ENCODE measurements at regions not wholly inside any gene's neighbourhood (a gene's known extent, or its start where the extent isn't known, plus 50 kb on each side); places are given as distances from the start of the nearest gene placed in this dataset.

DNA sequence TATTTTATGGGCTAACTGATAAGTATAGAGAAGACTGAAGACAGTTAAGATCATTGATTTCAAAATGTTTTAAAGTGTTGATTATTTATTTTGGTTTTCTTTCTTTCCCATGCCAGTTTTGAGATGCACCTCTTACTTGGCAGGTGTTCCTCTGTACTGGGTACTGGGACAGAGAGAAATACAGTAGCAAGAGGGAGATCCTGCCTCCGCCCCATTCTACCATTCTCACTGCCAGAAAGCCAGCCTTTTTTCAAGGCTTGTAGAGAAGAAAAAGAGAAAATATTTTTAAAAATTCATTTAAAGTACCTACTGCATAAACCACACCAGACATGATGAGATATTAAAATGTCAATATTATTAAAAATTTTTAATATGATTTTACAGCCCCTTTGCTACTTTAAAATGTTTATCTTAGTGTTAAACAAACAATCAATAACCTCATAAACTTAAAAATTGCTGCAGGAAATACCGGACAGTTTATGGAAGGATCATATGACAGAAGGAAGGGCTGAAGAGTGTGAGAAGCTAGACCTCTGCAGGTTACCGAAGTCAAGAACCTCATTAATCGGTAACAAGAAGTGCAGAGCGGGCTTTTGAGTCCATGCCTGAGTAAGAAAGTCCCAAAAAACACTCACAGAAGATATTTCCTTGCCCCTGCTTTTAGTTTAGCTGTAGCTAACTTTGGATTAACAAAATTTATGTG is 117.8 kb upstream of the ESR1 start:
- no peak overlapping the region for H3K27ac ChIP-seq (replicated peaks)
- H3K27me3 ChIP-seq (ENCODE audit: insufficient read depth, poor library complexity, severe bottlenecking): peaks cover 3% of the 10 kb centered on the region
- no peak overlapping the region for H3K4me3 ChIP-seq (replicated peaks; ENCODE audit: insufficient read depth, low read length)
- DNase-seq (ENCODE audit: low read depth in 1 of 2, low spot score in 1 of 2): no peak
- TF ChIP-seq, protein P1, sequence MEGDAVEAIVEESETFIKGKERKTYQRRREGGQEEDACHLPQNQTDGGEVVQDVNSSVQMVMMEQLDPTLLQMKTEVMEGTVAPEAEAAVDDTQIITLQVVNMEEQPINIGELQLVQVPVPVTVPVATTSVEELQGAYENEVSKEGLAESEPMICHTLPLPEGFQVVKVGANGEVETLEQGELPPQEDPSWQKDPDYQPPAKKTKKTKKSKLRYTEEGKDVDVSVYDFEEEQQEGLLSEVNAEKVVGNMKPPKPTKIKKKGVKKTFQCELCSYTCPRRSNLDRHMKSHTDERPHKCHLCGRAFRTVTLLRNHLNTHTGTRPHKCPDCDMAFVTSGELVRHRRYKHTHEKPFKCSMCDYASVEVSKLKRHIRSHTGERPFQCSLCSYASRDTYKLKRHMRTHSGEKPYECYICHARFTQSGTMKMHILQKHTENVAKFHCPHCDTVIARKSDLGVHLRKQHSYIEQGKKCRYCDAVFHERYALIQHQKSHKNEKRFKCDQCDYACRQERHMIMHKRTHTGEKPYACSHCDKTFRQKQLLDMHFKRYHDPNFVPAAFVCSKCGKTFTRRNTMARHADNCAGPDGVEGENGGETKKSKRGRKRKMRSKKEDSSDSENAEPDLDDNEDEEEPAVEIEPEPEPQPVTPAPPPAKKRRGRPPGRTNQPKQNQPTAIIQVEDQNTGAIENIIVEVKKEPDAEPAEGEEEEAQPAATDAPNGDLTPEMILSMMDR (IDR thresholded peaks at IDR 0.05; ENCODE audit: insufficient read depth, low read length): no peak
- TF ChIP-seq SPI1 (IDR thresholded peaks at IDR 0.05; ENCODE audit: borderline replicate concordance, low read depth) (no peak), POLR2AphosphoS5 (IDR thresholded peaks at IDR 0.05; ENCODE audit: low read depth) (no peak), GABPA (IDR thresholded peaks at IDR 0.05; ENCODE audit: low read depth) (no peak)
- TF ChIP-seq, protein P2, sequence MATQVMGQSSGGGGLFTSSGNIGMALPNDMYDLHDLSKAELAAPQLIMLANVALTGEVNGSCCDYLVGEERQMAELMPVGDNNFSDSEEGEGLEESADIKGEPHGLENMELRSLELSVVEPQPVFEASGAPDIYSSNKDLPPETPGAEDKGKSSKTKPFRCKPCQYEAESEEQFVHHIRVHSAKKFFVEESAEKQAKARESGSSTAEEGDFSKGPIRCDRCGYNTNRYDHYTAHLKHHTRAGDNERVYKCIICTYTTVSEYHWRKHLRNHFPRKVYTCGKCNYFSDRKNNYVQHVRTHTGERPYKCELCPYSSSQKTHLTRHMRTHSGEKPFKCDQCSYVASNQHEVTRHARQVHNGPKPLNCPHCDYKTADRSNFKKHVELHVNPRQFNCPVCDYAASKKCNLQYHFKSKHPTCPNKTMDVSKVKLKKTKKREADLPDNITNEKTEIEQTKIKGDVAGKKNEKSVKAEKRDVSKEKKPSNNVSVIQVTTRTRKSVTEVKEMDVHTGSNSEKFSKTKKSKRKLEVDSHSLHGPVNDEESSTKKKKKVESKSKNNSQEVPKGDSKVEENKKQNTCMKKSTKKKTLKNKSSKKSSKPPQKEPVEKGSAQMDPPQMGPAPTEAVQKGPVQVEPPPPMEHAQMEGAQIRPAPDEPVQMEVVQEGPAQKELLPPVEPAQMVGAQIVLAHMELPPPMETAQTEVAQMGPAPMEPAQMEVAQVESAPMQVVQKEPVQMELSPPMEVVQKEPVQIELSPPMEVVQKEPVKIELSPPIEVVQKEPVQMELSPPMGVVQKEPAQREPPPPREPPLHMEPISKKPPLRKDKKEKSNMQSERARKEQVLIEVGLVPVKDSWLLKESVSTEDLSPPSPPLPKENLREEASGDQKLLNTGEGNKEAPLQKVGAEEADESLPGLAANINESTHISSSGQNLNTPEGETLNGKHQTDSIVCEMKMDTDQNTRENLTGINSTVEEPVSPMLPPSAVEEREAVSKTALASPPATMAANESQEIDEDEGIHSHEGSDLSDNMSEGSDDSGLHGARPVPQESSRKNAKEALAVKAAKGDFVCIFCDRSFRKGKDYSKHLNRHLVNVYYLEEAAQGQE (IDR thresholded peaks at IDR 0.05; ENCODE audit: insufficient replicate concordance, low read depth): no peak

DNA sequence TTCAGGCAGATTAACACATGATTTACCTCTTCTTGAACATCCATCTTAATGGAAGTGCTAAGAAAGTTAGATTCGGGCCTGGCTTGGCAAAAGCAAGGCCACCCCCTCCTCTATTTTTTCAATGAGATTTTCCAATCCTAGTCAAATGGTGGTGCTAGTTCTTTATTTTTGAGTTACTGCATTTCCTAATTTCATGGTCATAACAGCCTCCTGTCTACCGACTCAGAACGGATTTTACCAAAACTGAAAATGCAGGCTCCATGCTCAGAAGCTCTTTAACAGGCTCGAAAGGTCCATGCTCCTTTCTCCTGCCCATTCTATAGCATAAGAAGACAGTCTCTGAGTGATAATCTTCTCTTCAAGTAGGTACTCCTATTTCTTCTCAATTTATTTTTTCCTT is 117.2 kb upstream of the ESR1 start:
- H3K27ac ChIP-seq (replicated peaks): no peak overlapping the region
- no peak for DNase-seq (ENCODE audit: low read depth in 1 of 2, low spot score in 1 of 2)
- H3K4me3 ChIP-seq (replicated peaks; ENCODE audit: insufficient read depth, low read length): no peak overlapping the region
- TF ChIP-seq, protein P2 (IDR thresholded peaks at IDR 0.05; ENCODE audit: insufficient replicate concordance, low read depth): no peak
- TF ChIP-seq SPI1 (IDR thresholded peaks at IDR 0.05; ENCODE audit: borderline replicate concordance, low read depth): no peak
- TF ChIP-seq POLR2AphosphoS5 (IDR thresholded peaks at IDR 0.05; ENCODE audit: low read depth): no peak
- TF ChIP-seq, protein P1 (IDR thresholded peaks at IDR 0.05; ENCODE audit: insufficient read depth, low read length): no peak
- no peak for TF ChIP-seq GABPA (IDR thresholded peaks at IDR 0.05; ENCODE audit: low read depth)
- H3K27me3 ChIP-seq (ENCODE audit: insufficient read depth, poor library complexity, severe bottlenecking): peaks cover 3% of the 10 kb centered on the region

- H3K4me3 ChIP-seq (replicated peaks; ENCODE audit: insufficient read depth, low read length): no peak overlapping the region
- peaks cover 3% of the 10 kb centered on the region for H3K27me3 ChIP-seq (ENCODE audit: insufficient read depth, poor library complexity, severe bottlenecking)
- DNase-seq (ENCODE audit: low read depth in 1 of 2, low spot score in 1 of 2): no peak
Observed at GRCh38 chr6:151690768-151691562, 116.5 kb upstream of the ESR1 start.

More at GRCh38 chr6:151690768-151691562, 116.5 kb upstream of the ESR1 start:
- H3K27ac ChIP-seq (replicated peaks): no peak overlapping the region
- TF ChIP-seq, protein P1 (IDR thresholded peaks at IDR 0.05; ENCODE audit: insufficient read depth, low read length): no peak
- no peak for TF ChIP-seq GABPA (IDR thresholded peaks at IDR 0.05; ENCODE audit: low read depth)
